ENCODE measurements at regions not wholly inside any gene's neighbourhood (a gene's known extent, or its start where the extent isn't known, plus 50 kb on each side); places are given as distances from the start of the nearest gene placed in this dataset.

DNA sequence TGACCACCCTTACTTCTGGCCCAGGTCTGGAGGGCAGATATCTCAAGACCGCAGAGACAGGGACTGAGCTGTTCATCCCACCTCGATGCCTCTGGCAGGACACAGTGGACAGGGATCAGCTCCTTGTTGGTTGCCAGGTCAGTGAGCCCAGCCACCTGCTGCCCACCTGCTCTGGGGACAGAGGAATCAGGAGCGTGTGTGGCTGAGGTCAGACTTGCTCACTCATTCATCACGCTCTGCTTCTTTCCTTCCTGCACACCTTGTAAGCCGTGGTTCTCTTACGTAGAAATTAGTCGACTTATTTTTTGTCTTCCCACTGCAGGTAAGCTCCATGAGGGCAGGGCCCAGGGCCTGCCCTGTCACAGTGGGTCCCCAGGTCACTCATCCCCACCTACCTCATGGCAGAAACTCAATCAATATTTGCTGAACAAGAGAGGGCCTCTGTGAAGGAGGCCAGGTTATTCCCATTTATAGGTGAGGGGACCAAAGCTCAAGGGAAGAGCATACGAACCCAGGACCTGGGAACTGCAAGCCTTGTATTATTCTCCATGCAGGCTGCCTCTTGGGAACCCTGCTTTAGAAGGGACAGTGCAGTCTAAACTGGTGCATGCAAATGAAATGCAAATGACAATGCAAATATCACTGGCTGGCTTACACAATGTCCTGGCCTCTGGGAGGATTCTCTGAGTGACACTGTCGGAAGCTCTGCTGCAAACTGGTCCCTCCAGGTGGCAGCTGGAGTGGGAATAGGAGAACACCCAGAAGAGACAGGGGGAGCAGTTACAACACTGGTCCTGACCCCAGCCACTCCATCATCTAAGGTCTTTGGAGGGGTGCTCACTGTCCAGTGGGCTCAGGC lies 58.4 kb upstream of the PAX7 start:
- Histone ChIP-seq H3K27ac (no peak overlapping the region), H3K36me3 (no peaks in the 10 kb centered on the region), H3K4me1 (no peaks in the 10 kb centered on the region), H3K9me3 (peaks cover 0 to 7% (median 0%) of the 10 kb centered on the region in 12 donors), H3K4me3 (no peak overlapping the region), H3K27me3 (peaks cover 0 to 44% (median 7%) of the 10 kb centered on the region in 9 donors)
- TF ChIP-seq, protein P1, sequence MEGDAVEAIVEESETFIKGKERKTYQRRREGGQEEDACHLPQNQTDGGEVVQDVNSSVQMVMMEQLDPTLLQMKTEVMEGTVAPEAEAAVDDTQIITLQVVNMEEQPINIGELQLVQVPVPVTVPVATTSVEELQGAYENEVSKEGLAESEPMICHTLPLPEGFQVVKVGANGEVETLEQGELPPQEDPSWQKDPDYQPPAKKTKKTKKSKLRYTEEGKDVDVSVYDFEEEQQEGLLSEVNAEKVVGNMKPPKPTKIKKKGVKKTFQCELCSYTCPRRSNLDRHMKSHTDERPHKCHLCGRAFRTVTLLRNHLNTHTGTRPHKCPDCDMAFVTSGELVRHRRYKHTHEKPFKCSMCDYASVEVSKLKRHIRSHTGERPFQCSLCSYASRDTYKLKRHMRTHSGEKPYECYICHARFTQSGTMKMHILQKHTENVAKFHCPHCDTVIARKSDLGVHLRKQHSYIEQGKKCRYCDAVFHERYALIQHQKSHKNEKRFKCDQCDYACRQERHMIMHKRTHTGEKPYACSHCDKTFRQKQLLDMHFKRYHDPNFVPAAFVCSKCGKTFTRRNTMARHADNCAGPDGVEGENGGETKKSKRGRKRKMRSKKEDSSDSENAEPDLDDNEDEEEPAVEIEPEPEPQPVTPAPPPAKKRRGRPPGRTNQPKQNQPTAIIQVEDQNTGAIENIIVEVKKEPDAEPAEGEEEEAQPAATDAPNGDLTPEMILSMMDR (IDR thresholded peaks at IDR 0.05) = no peak
- TF ChIP-seq POLR2A (IDR thresholded peaks at IDR 0.05) = no peak
- intact Hi-C loops (cut with DNase I) = loop anchor here in 8 of 10 donors (10.0 kb wide), 4 partner anchors 277 to 1077 kb away; no protein-coding TSS in a partner anchor
- WGBS, 4 donors = 73 to 84% (median 77%) methylated on average over 9 of the region's 9 CpGs
- ATAC-seq = no peak
- DNase-seq = no peak

DNA sequence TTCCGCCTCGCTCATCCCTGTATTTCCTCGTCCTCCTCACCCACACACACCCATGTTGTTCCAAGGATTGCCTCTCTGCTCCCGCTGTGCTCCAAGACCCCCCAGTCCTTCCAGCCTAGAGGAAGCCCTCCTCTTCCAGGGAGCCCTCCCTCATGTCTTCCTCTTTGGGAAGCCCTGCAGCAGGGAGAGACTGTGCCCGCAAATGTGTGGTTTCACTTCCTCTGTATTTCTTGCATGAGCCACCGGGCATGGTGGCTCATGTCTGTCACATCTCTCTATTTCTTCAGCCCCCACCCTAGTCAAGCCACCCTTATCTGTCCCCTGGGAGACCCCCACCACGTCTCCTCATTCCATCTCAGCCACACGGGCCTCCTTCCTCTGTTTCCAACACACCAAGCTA lies 57.5 kb upstream of the PAX7 start:
- DNase-seq (no peak), ATAC-seq (no peak)
- TF ChIP-seq POLR2A (IDR thresholded peaks at IDR 0.05) = no peak
- TF ChIP-seq, protein P1 (IDR thresholded peaks at IDR 0.05) = no peak
- intact Hi-C loops (cut with DNase I) = loop anchor here in 8 of 10 donors (10.0 kb wide), 4 partner anchors 278 to 1078 kb away; no protein-coding TSS in a partner anchor
- H3K4me3 ChIP-seq = no peak overlapping the region
- peaks cover 0 to 44% (median 7%) of the 10 kb centered on the region in 9 donors for H3K27me3 ChIP-seq
- no peaks in the 10 kb centered on the region for H3K4me1 ChIP-seq
- no peaks in the 10 kb centered on the region for H3K36me3 ChIP-seq
- WGBS, 4 donors = 67 to 75% (median 73%) methylated on average over 8 of the region's 8 CpGs
- H3K9me3 ChIP-seq = peaks cover 0 to 2% (median 0%) of the 10 kb centered on the region in 12 donors
- H3K27ac ChIP-seq = no peak overlapping the region

DNA sequence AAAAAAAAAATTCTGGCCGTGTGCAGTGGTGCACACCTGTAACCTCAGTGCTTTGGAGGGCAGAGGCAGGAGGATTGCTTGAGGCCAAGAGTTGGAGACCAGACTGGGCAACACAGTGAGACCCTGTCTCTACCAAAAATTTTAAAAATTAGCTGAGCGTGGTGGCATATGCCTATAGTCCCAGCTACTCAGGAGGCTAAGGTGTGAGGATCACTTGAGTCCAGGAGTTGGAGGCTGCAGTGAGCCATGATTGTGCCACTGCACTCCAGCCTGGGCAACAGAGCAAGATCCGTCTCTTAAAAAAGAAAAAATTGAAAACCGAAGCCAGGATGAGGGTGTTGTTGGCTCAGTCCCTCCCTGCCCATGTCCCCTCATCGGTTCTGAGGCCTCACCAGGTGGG lies 55.9 kb upstream of the PAX7 start:
- Histone ChIP-seq H3K27ac (no peak overlapping the region), H3K36me3 (no peaks in the 10 kb centered on the region), H3K4me3 (no peak overlapping the region), H3K4me1 (no peaks in the 10 kb centered on the region), H3K9me3 (no peaks in the 10 kb centered on the region), H3K27me3 (peaks cover 0 to 44% (median 7%) of the 10 kb centered on the region in 9 donors)
- TF ChIP-seq, protein P1 (IDR thresholded peaks at IDR 0.05) = no peak
- no peak for TF ChIP-seq POLR2A (IDR thresholded peaks at IDR 0.05)
- 73 to 82% (median 75%) methylated on average over 5 of the region's 5 CpGs for WGBS, 4 donors
- intact Hi-C loops (cut with DNase I) = loop anchor here in 9 of 10 donors (5.0 to 10.0 kb wide), 6 partner anchors 280 to 1082 kb away; no protein-coding TSS in a partner anchor
- DNase-seq = no peak
- no peak for ATAC-seq

DNA sequence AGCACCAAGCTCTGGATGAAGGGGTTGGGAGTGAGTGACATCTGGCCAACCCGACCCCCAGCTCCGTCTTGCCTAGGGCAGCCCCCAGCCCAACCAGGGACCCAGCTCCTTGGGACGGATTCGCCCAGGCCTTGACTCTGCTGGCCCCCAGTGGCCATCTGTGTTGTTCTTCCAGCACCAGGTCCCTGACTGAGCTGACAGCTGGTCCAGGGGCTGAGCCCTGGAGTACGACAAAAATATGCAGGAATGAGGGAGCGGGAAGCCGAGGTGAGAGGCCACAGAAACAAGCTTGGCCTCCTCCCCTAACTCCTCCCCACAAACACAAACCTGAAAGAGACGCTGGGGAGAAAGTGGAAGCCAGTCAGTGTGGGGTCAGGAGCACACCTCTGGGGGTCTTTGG lies 55.0 kb upstream of the PAX7 start:
- Histone ChIP-seq H3K27ac (no peak overlapping the region), H3K9me3 (no peaks in the 10 kb centered on the region), H3K4me3 (no peak overlapping the region), H3K36me3 (no peaks in the 10 kb centered on the region), H3K4me1 (no peaks in the 10 kb centered on the region), H3K27me3 (peaks cover 0 to 51% (median 7%) of the 10 kb centered on the region in 9 donors)
- DNase-seq (peak in 2 of 5 donors; percentile 56 to 78), ATAC-seq (peak in 1 of 4 donors; percentile 65)
- TF ChIP-seq, protein P1 (IDR thresholded peaks at IDR 0.05) = peak in 11 of 12 donors; percentile 14 to 83 (median 62)
- TF ChIP-seq POLR2A (IDR thresholded peaks at IDR 0.05) = no peak
- 0 to 15% (median 6%) methylated on average over 7 to 8 of the region's 8 CpGs for WGBS, 4 donors
- intact Hi-C loops (cut with DNase I) = loop anchor here in 9 of 10 donors (5.0 to 10.0 kb wide), 6 partner anchors 281 to 1083 kb away; no protein-coding TSS in a partner anchor

Data from heart left ventricle (tissue), 16 donors.